VCaP (cell line): ENCODE measurements at regions not wholly inside any gene's neighbourhood (a gene's known extent, or its start where the extent isn't known, plus 50 kb on each side); places are given as distances from the start of the nearest gene placed in this dataset.

Experiments
- H3K27ac ChIP-seq: fragments of 450-650 bp; 2 replicates; pipeline ENCODE4 v1.5.1; 2017
- TF ChIP-seq, protein P1 (sequence below): fragments of 450-650 bp; conservative IDR thresholded peaks from 2 replicates; pipeline ENCODE4 v1.5.1; 2017; ENCODE audit warnings: mild to moderate bottlenecking, moderate library complexity

DNA sequence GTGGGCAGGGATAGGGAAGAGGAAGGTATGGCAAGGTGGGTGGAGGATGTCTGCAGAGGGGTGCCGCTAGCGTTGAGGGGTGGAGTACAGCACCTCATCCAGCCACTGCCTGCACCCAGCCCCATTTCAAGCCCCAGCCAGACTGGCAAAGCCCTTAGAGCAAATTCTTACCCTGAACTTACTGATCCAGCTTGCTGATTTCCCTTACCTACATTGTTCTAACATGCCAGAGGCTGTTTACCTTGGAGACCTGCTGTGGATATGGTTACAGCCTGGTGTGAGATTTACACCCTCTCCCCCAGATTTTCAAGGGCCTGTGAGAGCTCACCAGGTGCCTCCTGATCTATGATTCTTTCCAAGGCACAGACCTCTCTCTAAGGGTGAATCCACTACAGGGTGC lies 86.0 kb downstream of the ZNF726 start:
- TF ChIP-seq, protein P1, sequence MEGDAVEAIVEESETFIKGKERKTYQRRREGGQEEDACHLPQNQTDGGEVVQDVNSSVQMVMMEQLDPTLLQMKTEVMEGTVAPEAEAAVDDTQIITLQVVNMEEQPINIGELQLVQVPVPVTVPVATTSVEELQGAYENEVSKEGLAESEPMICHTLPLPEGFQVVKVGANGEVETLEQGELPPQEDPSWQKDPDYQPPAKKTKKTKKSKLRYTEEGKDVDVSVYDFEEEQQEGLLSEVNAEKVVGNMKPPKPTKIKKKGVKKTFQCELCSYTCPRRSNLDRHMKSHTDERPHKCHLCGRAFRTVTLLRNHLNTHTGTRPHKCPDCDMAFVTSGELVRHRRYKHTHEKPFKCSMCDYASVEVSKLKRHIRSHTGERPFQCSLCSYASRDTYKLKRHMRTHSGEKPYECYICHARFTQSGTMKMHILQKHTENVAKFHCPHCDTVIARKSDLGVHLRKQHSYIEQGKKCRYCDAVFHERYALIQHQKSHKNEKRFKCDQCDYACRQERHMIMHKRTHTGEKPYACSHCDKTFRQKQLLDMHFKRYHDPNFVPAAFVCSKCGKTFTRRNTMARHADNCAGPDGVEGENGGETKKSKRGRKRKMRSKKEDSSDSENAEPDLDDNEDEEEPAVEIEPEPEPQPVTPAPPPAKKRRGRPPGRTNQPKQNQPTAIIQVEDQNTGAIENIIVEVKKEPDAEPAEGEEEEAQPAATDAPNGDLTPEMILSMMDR, result no peak
- no peak overlapping the region for H3K27ac ChIP-seq

DNA sequence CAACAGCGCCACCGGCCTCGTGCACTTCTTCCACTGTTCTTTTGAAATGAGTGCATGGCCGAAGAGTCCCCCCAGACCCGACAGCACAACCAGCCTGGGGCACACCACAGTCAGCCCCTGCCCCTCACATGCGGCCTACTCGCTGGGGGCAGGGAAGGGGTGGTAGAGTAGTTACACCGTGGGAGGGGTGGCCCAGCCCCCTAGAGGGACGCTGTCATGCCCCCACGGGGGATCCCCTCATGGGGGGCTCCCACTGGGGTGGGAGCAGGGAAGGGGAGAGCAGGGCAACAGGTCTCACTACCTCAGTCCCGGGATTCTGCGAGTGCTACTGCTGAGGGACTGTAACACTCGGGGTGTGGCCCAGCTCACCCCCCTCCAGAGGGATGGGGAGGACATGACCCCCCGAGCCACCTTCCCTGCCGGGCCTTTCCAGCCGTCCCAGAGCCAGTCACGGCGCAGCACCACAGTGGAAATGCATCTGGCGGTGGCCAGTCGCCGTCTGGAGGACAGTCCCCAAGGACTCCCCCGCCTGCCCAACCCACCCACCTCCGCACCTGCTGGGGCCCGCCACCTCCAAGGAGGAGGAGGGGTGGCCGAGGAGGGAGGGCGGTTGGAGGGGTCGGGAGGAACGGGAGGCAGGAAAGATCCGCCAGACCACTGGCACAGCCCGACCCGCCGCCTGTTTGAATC lies 84.6 kb upstream of the ZNF254 start:
- no peak overlapping the region for H3K27ac ChIP-seq
- TF ChIP-seq, protein P1, result no peak

DNA sequence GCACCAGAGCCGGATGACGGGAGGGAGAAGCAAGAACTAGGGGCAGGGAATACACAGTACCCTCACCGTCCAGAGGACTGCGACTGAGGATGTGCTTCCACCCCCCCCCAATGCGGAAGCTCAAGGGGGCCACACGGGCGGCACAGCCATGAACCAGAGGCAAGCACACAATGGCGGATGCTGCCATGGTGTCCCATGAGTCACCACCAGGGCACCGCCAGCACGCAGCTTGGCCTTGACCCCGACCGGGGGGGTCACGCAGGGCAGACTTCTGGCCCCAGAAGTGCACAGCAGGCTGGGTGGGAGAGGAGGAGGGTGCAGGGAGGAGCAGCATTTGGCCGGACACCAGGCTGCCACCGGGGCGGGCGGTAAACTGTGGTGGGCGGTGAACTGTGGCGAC lies 83.5 kb upstream of the ZNF254 start:
- TF ChIP-seq, protein P1, result no peak
- H3K27ac ChIP-seq, result no peak overlapping the region

DNA sequence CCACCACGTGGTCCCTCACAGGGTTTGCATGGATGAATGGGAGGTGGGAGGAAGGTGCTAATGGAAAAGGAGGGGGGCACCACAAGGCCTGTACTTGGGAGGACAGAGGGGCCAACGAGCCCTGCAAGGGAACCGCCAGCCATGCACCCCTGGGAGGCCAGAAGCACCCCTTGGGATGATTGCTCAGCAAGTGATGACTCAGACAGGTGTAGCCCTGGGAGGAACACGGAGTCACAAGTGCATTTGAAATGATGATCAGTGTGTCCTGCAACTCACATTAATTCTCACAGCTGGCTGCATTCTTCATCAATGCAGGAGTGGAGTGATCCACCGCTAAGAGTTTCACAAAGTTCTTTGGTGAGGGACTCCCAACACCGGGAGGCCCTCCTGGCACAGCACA lies 82.8 kb upstream of the ZNF254 start:
- H3K27ac ChIP-seq, result no peak overlapping the region
- TF ChIP-seq, protein P1, result no peak

DNA sequence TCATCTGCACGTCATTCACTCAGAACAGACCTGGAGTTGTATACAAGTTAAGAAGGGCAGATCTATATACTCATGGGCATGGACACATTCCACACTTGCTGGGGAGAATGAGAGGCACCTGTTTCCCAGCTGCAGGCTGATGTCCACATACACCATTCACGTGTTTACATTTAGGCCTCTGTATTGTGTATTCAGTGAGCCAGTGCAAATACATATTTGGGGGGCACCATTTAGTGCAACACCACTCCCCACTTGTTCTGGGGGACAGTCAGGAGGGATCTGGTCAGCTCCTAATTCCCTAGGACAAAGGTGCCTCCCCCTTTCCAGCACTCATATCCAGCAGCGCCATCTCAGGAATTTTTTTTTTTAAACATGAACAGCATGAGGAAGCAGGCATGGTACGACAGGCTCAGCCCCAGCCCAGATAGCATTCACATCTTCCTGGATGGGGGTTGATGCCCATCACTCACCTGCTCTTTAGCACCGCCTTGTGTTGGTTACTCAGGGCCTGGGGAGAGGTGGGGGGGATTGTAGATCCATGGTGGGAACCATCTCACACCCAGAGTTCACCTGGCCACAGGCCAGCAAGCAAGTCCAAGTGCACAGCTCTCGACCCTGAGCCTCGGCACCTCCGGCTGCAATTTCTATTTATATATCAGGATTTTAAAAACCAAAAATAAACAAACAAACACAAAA lies 56.9 kb upstream of the ZNF254 start:
- TF ChIP-seq, protein P1, result no peak
- H3K27ac ChIP-seq, result no peak overlapping the region

DNA sequence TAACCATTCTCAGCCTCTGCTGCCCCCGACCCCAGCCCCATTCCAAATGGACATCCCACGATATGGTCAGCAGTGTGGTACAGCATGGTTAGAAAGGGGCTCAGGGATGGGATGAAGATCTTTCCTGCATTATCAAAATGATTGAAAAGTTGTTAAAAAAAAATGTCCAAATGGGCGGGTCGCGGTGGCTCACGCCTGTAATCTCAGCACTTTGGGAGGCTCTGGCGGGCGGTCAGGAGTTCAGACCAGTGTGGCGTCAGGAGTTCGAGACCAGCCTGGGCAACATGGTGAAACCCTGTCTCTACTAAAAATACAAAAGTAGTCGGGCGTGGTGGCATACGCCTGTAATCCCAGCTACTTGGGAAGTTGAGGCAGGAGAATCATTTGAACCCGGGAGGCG lies 54.3 kb upstream of the ZNF254 start:
- TF ChIP-seq, protein P1, result no peak
- H3K27ac ChIP-seq, result peak overlapping the region; percentile 99

DNA sequence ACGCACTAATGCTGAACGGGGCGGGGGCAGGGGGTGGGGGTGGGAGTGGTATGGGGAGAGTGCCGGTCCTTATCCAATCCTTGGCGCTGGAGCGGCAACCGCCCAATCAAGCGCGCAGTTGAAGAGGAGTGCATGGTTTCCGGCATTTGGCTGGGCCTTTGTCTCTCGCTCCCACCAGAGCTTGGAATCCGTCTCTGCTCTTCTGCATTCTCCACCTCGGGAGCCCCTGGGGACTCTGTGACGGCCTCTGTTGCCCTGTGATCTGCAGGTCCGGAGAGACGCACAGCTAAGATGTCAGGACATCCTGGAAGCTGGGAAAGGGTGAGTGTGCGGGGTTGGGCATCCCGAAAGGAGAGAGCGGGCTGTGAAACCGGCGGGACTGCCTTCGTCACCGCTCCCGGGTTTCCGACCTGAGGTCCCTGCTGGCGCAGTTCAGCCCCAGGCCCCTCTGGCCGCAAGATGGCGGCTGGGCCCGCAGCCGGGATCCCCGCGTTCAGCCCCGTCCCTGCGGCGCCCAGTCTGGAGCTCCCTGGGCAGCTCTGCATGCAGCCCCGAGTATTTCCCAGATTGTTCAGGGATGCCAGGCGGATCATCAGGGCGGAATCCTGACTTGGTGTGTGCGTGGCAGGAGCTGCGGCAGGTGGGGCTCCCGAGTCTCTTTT lies 53.6 kb upstream of the ZNF254 start:
- peak overlapping the region; percentile 99 for H3K27ac ChIP-seq
- TF ChIP-seq, protein P1, result peak; percentile 13
